ENCODE measurements at regions not wholly inside any gene's neighbourhood (a gene's known extent, or its start where the extent isn't known, plus 50 kb on each side); places are given as distances from the start of the nearest gene placed in this dataset.

- intact Hi-C loops (cut with micrococcal nuclease), result no loop called here
- DNase-seq (ENCODE audit: extremely low read depth in 1 of 4, low spot score in 3 of 4) (no peak), ATAC-seq (no peak), FAIRE-seq (no peak)
- H4K20me1 ChIP-seq (replicated peaks; ENCODE audit: control insufficient read depth, insufficient read depth, low read length), result no peaks in the 10 kb centered on the region
- H2AFZ ChIP-seq (ENCODE audit: low read depth, low read length), result no peak overlapping the region
- POLR2A ChIA-PET, result no interaction called here
- no peak overlapping the region for H3K4me3 ChIP-seq
- no peak overlapping the region for H3K27ac ChIP-seq (ENCODE audit: extremely low read depth, low read depth, low read length)
- CTCF ChIA-PET (ENCODE audit: low intra/inter-chr PET ratio), result no interaction called here
- H3K9me1 ChIP-seq (ENCODE audit: control insufficient read depth, insufficient read depth, low read length), result no peaks in the 10 kb centered on the region
- H3K4me1 ChIP-seq (replicated peaks in 1 of 2; ENCODE audit: control insufficient read depth in 2 of 2, insufficient read depth in 2 of 2, low read length in 2 of 2), result no peaks in the 10 kb centered on the region
- BruUV-seq (replicated peaks), result no TSS peak
- no peak overlapping the region for H3K4me2 ChIP-seq (ENCODE audit: insufficient read depth, low read length)
- H3K9me3 ChIP-seq (replicated peaks; ENCODE audit: control insufficient read depth, insufficient read depth, low read depth, low read length), result no peaks in the 10 kb centered on the region; the same call in 1 of the 2 replicates
- no peaks in the 10 kb centered on the region for H3K79me2 ChIP-seq (ENCODE audit: control insufficient read depth, insufficient read depth, low read length)
- H3K9ac ChIP-seq (ENCODE audit: insufficient read depth in 1 of 2, low read depth in 2 of 2, low read length in 2 of 2), result no peak overlapping the region
- H3K36me3 ChIP-seq (ENCODE audit: control insufficient read depth, insufficient read depth, low read length), result no peaks in the 10 kb centered on the region
- no peaks in the 10 kb centered on the region for H3K27me3 ChIP-seq (ENCODE audit: control insufficient read depth in 2 of 2, insufficient read depth in 2 of 2, low read length in 2 of 2)
- WGBS (ENCODE audit: insufficient coverage, low coverage, missing lambda C conversion rate), result 8% methylated on average over 1 of the region's 1 CpG
- in situ Hi-C loops (cut with MboI), result no loop called here
- TF ChIP-seq ZNF696 (CRISPR knock-in tag; conservative IDR thresholded peaks at IDR 0.05), result no peak
These were observed 106.3 kb upstream of the SOX5 start for GRCh38 chr12:24055747-24056146.

GRCh38 chr12:24054416-24054815 is 104.9 kb upstream of the SOX5 start:
- H3K9ac ChIP-seq (ENCODE audit: insufficient read depth in 1 of 2, low read depth in 2 of 2, low read length in 2 of 2), result no peak overlapping the region
- no peaks in the 10 kb centered on the region for H3K27me3 ChIP-seq (ENCODE audit: control insufficient read depth in 2 of 2, insufficient read depth in 2 of 2, low read length in 2 of 2)
- H3K4me2 ChIP-seq (ENCODE audit: insufficient read depth, low read length), result no peak overlapping the region
- no peaks in the 10 kb centered on the region for H3K4me1 ChIP-seq (replicated peaks in 1 of 2; ENCODE audit: control insufficient read depth in 2 of 2, insufficient read depth in 2 of 2, low read length in 2 of 2)
- no peak for FAIRE-seq
- ATAC-seq, result no peak
- no peaks in the 10 kb centered on the region for H4K20me1 ChIP-seq (replicated peaks; ENCODE audit: control insufficient read depth, insufficient read depth, low read length)
- BruUV-seq (replicated peaks), result no TSS peak
- no peaks in the 10 kb centered on the region for H3K9me1 ChIP-seq (ENCODE audit: control insufficient read depth, insufficient read depth, low read length)
- no peak overlapping the region for H2AFZ ChIP-seq (ENCODE audit: low read depth, low read length)
- in situ Hi-C loops (cut with MboI), result no loop called here
- H3K27ac ChIP-seq (ENCODE audit: extremely low read depth, low read depth, low read length), result no peak overlapping the region
- H3K4me3 ChIP-seq, result no peak overlapping the region
- DNase-seq (ENCODE audit: extremely low read depth in 1 of 4, low spot score in 3 of 4), result no peak
- CTCF ChIA-PET (ENCODE audit: low intra/inter-chr PET ratio), result no interaction called here
- H3K9me3 ChIP-seq (replicated peaks; ENCODE audit: control insufficient read depth, insufficient read depth, low read depth, low read length), result no peaks in the 10 kb centered on the region; the same call in 1 of the 2 replicates
- H3K36me3 ChIP-seq (ENCODE audit: control insufficient read depth, insufficient read depth, low read length), result no peaks in the 10 kb centered on the region
- POLR2A ChIA-PET, result no interaction called here
- intact Hi-C loops (cut with micrococcal nuclease), result no loop called here
- WGBS (ENCODE audit: insufficient coverage, low coverage, missing lambda C conversion rate), result 45% methylated on average over 3 of the region's 3 CpGs
- H3K79me2 ChIP-seq (ENCODE audit: control insufficient read depth, insufficient read depth, low read length), result no peaks in the 10 kb centered on the region
- TF ChIP-seq SRSF7 (optimal IDR thresholded peaks at IDR 0.05; ENCODE audit: low read depth, low read length) (no peak), YBX1 (IDR thresholded peaks at IDR 0.05) (no peak), ATF7 (IDR thresholded peaks at IDR 0.05) (no peak), GTF2F1 (IDR thresholded peaks at IDR 0.05; ENCODE audit: low read depth, low read length) (no peak)
- TF ChIP-seq, protein P1, sequence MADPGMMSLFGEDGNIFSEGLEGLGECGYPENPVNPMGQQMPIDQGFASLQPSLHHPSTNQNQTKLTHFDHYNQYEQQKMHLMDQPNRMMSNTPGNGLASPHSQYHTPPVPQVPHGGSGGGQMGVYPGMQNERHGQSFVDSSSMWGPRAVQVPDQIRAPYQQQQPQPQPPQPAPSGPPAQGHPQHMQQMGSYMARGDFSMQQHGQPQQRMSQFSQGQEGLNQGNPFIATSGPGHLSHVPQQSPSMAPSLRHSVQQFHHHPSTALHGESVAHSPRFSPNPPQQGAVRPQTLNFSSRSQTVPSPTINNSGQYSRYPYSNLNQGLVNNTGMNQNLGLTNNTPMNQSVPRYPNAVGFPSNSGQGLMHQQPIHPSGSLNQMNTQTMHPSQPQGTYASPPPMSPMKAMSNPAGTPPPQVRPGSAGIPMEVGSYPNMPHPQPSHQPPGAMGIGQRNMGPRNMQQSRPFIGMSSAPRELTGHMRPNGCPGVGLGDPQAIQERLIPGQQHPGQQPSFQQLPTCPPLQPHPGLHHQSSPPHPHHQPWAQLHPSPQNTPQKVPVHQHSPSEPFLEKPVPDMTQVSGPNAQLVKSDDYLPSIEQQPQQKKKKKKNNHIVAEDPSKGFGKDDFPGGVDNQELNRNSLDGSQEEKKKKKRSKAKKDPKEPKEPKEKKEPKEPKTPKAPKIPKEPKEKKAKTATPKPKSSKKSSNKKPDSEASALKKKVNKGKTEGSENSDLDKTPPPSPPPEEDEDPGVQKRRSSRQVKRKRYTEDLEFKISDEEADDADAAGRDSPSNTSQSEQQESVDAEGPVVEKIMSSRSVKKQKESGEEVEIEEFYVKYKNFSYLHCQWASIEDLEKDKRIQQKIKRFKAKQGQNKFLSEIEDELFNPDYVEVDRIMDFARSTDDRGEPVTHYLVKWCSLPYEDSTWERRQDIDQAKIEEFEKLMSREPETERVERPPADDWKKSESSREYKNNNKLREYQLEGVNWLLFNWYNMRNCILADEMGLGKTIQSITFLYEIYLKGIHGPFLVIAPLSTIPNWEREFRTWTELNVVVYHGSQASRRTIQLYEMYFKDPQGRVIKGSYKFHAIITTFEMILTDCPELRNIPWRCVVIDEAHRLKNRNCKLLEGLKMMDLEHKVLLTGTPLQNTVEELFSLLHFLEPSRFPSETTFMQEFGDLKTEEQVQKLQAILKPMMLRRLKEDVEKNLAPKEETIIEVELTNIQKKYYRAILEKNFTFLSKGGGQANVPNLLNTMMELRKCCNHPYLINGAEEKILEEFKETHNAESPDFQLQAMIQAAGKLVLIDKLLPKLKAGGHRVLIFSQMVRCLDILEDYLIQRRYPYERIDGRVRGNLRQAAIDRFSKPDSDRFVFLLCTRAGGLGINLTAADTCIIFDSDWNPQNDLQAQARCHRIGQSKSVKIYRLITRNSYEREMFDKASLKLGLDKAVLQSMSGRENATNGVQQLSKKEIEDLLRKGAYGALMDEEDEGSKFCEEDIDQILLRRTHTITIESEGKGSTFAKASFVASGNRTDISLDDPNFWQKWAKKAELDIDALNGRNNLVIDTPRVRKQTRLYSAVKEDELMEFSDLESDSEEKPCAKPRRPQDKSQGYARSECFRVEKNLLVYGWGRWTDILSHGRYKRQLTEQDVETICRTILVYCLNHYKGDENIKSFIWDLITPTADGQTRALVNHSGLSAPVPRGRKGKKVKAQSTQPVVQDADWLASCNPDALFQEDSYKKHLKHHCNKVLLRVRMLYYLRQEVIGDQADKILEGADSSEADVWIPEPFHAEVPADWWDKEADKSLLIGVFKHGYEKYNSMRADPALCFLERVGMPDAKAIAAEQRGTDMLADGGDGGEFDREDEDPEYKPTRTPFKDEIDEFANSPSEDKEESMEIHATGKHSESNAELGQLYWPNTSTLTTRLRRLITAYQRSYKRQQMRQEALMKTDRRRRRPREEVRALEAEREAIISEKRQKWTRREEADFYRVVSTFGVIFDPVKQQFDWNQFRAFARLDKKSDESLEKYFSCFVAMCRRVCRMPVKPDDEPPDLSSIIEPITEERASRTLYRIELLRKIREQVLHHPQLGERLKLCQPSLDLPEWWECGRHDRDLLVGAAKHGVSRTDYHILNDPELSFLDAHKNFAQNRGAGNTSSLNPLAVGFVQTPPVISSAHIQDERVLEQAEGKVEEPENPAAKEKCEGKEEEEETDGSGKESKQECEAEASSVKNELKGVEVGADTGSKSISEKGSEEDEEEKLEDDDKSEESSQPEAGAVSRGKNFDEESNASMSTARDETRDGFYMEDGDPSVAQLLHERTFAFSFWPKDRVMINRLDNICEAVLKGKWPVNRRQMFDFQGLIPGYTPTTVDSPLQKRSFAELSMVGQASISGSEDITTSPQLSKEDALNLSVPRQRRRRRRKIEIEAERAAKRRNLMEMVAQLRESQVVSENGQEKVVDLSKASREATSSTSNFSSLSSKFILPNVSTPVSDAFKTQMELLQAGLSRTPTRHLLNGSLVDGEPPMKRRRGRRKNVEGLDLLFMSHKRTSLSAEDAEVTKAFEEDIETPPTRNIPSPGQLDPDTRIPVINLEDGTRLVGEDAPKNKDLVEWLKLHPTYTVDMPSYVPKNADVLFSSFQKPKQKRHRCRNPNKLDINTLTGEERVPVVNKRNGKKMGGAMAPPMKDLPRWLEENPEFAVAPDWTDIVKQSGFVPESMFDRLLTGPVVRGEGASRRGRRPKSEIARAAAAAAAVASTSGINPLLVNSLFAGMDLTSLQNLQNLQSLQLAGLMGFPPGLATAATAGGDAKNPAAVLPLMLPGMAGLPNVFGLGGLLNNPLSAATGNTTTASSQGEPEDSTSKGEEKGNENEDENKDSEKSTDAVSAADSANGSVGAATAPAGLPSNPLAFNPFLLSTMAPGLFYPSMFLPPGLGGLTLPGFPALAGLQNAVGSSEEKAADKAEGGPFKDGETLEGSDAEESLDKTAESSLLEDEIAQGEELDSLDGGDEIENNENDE (IDR thresholded peaks at IDR 0.05; ENCODE audit: low read depth, low read length), result no peak
